Activated CD4-positive, alpha-beta memory T cell treated with anti-CD3 and anti-CD28 coated beads for 36 hours (primary cell): ENCODE measurements at regions not wholly inside any gene's neighbourhood (a gene's known extent, or its start where the extent isn't known, plus 50 kb on each side); places are given as distances from the start of the nearest gene placed in this dataset.

ENCODE experiments used
- CTCF ChIA-PET: fragments of 350-600 bp; sonication (Branson Sonifier 250); formaldehyde crosslinking; loops from one replicate; lab custom pipeline; 2021; ENCODE audit warnings: antibody characterized with exemption, inconsistent platforms; lab: Charles Lee
- POLR2A ChIA-PET: fragments of 350-600 bp; sonication (Branson Sonifier 250); formaldehyde crosslinking; loops from one replicate; lab custom pipeline; 2021; ENCODE audit warnings: antibody characterized with exemption; lab: Charles Lee
- DNase-seq: peaks from one replicate; pipeline ENCODE4 v3.0.0-alpha.2; 2020
- H3K27ac Mint-ChIP-seq: one replicate; pipeline ENCODE4 v1.8.0; 2021; ENCODE audit warnings: mixed read lengths
- H3K27me3 Mint-ChIP-seq: one replicate; pipeline ENCODE4 v1.8.0; 2021; ENCODE audit warnings: mixed read lengths
- H3K36me3 Mint-ChIP-seq: one replicate; pipeline ENCODE4 v1.8.0; 2021; ENCODE audit warnings: mixed read lengths
- H3K4me1 Mint-ChIP-seq: one replicate; pipeline ENCODE4 v1.8.0; 2021; ENCODE audit warnings: low read depth, mixed read lengths
- H3K4me3 Mint-ChIP-seq: one replicate; pipeline ENCODE4 v1.8.0; 2021; ENCODE audit warnings: mild to moderate bottlenecking, mixed read lengths
- H3K9me3 Mint-ChIP-seq: one replicate; pipeline ENCODE4 v1.8.0; 2021; ENCODE audit warnings: mixed read lengths
- intact Hi-C: fragments of 100-400 bp; cut with micrococcal nuclease; formaldehyde crosslinking; loops from one replicate; pipeline ENCODE4 v1.15.1; 2023

DNA sequence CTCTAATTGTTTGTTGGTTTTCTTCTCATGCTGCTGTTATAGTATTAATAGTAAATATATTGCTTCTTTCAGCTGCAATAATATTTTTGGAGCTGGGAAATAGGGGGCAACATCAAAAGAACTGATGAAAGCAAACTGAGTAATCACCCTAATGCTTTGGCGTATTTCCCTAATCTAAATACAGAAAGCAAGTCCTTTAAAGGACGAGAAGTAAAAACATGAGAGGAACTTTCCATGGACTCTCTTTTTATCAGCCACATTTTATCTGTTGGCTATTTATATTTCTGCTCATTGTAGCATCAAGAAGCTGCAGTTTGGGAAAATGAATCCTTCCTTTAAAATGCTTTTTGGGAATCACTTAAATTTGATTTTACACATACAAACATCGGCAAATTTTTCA, 139.9 kb upstream of the SLC8A1 start:
- Mint-ChIP-seq H3K27ac (no peak overlapping the region), H3K4me3 (no peak overlapping the region), H3K9me3 (peaks cover 3% of the 10 kb centered on the region), H3K4me1 (no peaks in the 10 kb centered on the region), H3K27me3 (no peaks in the 10 kb centered on the region), H3K36me3 (no peaks in the 10 kb centered on the region)
- ChIA-PET POLR2A (no interaction called here), CTCF (no interaction called here)
- intact Hi-C loops: no loop called here
- no peak for DNase-seq

DNA sequence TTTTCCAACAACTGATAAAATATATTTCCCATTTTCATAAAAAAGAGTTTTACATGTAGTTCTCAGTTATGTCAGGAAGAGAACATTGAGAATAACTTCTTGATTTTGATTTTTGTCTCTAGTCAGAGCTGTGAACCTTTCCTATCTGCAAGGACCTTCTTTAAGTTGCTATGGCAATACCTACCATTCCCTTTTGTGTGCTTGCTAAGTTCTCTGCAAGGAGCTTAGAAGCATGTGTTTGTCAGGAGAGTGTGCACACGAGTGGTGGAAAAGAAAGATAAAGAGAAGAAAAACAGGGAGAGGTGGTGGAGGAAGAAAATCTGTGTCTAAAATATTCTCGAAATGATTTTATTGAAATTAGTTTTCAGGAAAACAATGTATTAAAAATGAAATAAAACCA, 140.3 kb upstream of the SLC8A1 start:
- Mint-ChIP-seq H3K4me3 (no peak overlapping the region), H3K4me1 (no peaks in the 10 kb centered on the region), H3K9me3 (peaks cover 3% of the 10 kb centered on the region), H3K27ac (no peak overlapping the region), H3K27me3 (no peaks in the 10 kb centered on the region), H3K36me3 (no peaks in the 10 kb centered on the region)
- CTCF ChIA-PET: interaction anchor here (0.7 kb wide), 1 partner anchor 155 kb away, joined by 3 read pairs; no protein-coding TSS in a partner anchor
- intact Hi-C loops: no loop called here
- no peak for DNase-seq
- POLR2A ChIA-PET: no interaction called here

DNA sequence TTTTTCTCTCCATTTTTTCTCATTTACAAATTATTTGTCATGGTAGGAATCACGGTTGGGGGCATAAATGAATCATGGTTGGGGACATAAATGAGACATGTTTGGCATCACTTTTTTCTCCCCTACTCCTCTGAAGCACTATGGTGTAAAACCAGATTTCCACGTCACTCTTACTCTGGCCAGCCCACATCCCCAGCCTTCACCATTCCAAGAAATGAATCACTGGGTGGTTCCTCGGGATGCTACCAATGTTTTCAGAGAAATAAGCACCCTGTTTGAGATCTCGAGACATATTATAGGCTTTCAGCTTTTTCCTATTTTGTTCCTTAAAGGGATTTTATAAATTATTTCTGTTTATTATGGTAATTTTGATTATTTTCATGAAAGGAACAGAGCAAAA, 155.0 kb upstream of the SLC8A1 start:
- POLR2A ChIA-PET: no interaction called here

DNA sequence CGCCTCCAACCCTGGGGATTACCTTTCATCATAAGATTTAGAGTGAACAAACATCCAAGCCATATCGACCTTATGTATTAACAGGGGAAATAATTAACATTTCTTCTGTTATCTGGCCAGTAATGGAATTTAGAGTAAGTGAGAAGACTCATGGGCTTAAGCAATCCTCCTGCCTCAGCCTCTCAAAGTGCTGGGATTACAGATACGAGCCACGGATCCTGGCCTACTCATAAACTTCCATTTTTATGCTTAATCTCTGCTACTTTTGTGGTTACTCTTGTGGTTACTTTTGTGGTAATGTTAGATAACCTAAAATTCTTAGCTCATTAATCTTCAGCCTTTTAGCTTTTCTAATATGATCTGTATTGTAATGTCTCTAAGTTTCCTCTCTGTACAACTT, 159.3 kb upstream of the SLC8A1 start:
- ChIA-PET CTCF (no interaction called here), POLR2A (no interaction called here)
- Mint-ChIP-seq H3K27ac (no peak overlapping the region), H3K36me3 (no peaks in the 10 kb centered on the region), H3K4me3 (no peak overlapping the region), H3K9me3 (peaks cover 5% of the 10 kb centered on the region), H3K4me1 (no peaks in the 10 kb centered on the region), H3K27me3 (no peaks in the 10 kb centered on the region)
- intact Hi-C loops: no loop called here
- no peak for DNase-seq

More for the DNA sequence above, 155.0 kb upstream of the SLC8A1 start:
- Mint-ChIP-seq H3K4me1 (no peaks in the 10 kb centered on the region), H3K36me3 (no peaks in the 10 kb centered on the region), H3K27me3 (no peaks in the 10 kb centered on the region), H3K27ac (no peak overlapping the region), H3K9me3 (peaks cover 4% of the 10 kb centered on the region), H3K4me3 (no peak overlapping the region)
- DNase-seq: no peak
- CTCF ChIA-PET: no interaction called here
- intact Hi-C loops: no loop called here

DNA sequence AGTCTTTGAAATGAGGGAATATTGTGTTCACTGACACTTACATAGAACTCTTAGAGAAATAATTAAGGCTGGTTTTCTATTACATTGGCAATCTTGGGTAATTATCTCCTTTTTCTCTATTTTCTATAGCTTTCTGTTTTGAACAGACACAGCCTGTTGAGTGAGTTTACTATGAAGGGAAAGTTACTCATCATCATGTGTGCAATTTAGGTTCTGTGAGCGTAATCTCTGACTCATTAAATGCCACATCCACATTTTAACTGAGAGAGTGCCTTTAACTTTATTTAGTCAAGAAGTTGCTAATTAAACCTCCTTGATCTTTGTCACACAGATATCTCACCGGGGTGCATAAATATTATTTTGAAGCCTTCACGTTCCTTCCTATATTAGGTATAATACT, 174.0 kb upstream of the SLC8A1 start:
- H3K4me1 Mint-ChIP-seq: no peaks in the 10 kb centered on the region
- H3K4me3 Mint-ChIP-seq: no peak overlapping the region
- CTCF ChIA-PET: no interaction called here
- intact Hi-C loops: no loop called here
- no peaks in the 10 kb centered on the region for H3K36me3 Mint-ChIP-seq
- H3K27me3 Mint-ChIP-seq: no peaks in the 10 kb centered on the region
- POLR2A ChIA-PET: no interaction called here
- no peaks in the 10 kb centered on the region for H3K9me3 Mint-ChIP-seq
- no peak overlapping the region for H3K27ac Mint-ChIP-seq
- no peak for DNase-seq

DNA sequence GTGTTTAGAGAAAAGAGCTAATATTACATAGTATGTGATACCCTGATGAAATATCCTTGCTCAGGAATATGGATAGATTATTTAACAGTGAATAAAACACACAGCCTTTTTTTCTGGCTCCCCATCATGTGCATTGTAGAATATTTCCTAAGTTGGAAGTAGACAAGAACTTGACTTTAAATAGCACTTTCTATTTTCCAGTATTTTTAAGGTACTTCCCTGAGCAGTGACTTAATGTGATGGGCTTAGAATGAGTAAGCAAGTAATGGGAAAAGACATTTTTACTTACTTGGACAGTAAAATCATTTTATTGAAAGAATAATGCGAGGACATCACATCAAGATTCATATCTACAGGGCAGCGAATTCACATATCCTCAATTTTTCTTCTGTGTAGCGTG, 176.7 kb upstream of the SLC8A1 start:
- no peak overlapping the region for H3K4me3 Mint-ChIP-seq
- no peaks in the 10 kb centered on the region for H3K4me1 Mint-ChIP-seq
- CTCF ChIA-PET: no interaction called here

DNA sequence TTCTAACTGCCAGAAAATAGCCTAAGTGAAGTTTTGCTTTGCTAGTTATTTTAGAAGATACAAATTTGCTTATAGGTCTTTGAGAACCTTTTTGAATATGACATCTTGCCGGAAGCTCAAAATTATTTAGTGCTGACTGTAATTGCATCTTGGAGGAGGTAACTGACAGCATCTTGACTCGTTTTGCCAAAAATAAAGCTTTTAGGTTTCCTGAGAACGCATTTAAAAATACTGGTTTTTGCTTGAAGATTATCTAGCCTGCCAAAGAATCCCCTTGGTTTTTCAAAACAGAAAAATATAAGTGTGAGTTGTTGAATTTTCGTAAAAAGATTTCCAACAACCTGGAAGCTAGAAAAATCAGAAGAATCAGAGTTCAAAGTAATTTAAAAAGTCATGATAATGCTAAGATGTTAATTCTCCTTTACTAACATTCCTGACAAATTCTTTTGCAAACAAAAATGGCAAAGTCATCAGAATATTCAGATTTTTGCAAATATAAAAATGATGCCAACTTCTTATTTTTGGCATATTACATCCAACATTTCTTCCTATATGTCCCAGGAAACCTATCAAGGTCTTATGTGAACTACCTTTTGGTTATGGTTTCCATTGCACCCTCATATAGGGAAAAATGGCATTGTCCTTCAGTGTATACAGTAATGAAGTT, 178.0 kb upstream of the SLC8A1 start:
- Mint-ChIP-seq H3K27me3 (no peaks in the 10 kb centered on the region), H3K9me3 (no peaks in the 10 kb centered on the region), H3K36me3 (no peaks in the 10 kb centered on the region), H3K4me1 (no peaks in the 10 kb centered on the region), H3K27ac (no peak overlapping the region), H3K4me3 (no peak overlapping the region)
- DNase-seq: no peak
- intact Hi-C loops: no loop called here
- ChIA-PET CTCF (no interaction called here), POLR2A (no interaction called here)

More for the DNA sequence above, 176.7 kb upstream of the SLC8A1 start:
- Mint-ChIP-seq H3K27me3 (no peaks in the 10 kb centered on the region), H3K9me3 (no peaks in the 10 kb centered on the region), H3K36me3 (no peaks in the 10 kb centered on the region), H3K27ac (no peak overlapping the region)
- POLR2A ChIA-PET: no interaction called here
- intact Hi-C loops: no loop called here
- DNase-seq: no peak

DNA sequence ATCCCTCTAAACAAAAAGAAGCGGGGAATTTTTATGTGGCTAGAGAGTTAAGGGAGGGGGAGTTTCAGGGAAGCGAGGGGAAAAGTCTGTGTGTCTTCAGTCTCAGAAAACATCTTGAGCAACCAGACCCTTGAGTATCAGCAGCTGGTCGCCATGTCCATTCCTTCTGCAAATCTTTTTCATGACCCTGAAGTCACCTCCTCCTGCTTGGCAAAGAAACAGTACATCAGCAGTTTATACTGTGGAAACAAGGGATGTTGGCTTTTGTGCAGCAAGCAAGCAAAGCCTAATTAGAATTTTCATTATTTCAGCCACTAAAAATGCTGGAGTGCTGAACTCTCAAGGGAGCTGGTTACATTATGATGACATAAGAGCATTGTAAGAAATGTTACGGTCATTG, 187.4 kb upstream of the SLC8A1 start:
- no peak overlapping the region for H3K4me3 Mint-ChIP-seq
- H3K36me3 Mint-ChIP-seq: no peaks in the 10 kb centered on the region
- H3K27ac Mint-ChIP-seq: no peak overlapping the region
- no peaks in the 10 kb centered on the region for H3K4me1 Mint-ChIP-seq
- POLR2A ChIA-PET: no interaction called here
- no peaks in the 10 kb centered on the region for H3K27me3 Mint-ChIP-seq
- intact Hi-C loops: no loop called here
- H3K9me3 Mint-ChIP-seq: peaks cover 3% of the 10 kb centered on the region
- DNase-seq: no peak
- CTCF ChIA-PET: no interaction called here

DNA sequence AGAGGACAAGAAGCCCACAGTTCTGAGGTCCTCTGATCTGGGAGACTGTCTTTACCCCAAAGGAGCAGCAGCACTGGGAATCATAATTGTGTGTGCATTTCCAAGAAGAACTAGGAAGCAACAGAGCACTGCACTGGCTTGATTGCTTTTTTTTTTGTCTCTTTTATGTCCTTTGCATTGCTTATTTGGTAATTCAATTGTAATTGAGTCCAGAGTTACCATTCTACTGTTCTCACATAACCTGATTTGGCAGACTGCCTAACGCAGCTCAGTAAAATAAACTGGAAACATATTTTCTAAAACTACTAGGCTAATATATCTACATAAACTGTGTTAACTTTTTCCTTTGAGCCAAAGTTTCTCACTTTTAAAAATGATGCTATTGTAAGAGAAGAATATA, 190.3 kb upstream of the SLC8A1 start:
- no peak for DNase-seq
- CTCF ChIA-PET: no interaction called here
- peaks cover 2% of the 10 kb centered on the region for H3K9me3 Mint-ChIP-seq
- intact Hi-C loops: no loop called here
- no peak overlapping the region for H3K27ac Mint-ChIP-seq
- POLR2A ChIA-PET: no interaction called here
- no peaks in the 10 kb centered on the region for H3K4me1 Mint-ChIP-seq
- H3K4me3 Mint-ChIP-seq: no peak overlapping the region
- no peaks in the 10 kb centered on the region for H3K36me3 Mint-ChIP-seq
- no peaks in the 10 kb centered on the region for H3K27me3 Mint-ChIP-seq

DNA sequence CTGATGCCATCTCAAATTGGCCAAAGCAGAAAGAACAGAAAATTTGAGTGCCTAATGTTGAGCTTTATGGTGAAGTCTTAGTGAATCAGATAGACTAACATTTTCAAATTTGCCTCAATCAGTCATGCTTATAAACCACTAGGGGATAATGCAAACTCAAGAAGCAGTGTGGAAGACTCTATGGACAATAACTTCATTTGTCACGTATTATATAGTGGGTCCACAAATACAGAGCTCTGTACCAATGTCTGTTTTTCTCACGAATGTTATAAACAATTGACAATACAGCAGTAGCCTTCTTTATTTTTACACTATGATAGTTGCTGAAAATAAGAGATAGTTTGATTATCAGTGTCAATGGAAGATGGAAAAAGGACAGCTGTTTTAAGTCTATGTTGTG, 190.8 kb upstream of the SLC8A1 start:
- H3K36me3 Mint-ChIP-seq: no peaks in the 10 kb centered on the region
- H3K4me1 Mint-ChIP-seq: no peaks in the 10 kb centered on the region
- H3K9me3 Mint-ChIP-seq: peaks cover 2% of the 10 kb centered on the region
- intact Hi-C loops: no loop called here
- H3K27me3 Mint-ChIP-seq: no peaks in the 10 kb centered on the region
- H3K27ac Mint-ChIP-seq: no peak overlapping the region
- H3K4me3 Mint-ChIP-seq: no peak overlapping the region
- CTCF ChIA-PET: no interaction called here
- DNase-seq: no peak
- POLR2A ChIA-PET: no interaction called here

DNA sequence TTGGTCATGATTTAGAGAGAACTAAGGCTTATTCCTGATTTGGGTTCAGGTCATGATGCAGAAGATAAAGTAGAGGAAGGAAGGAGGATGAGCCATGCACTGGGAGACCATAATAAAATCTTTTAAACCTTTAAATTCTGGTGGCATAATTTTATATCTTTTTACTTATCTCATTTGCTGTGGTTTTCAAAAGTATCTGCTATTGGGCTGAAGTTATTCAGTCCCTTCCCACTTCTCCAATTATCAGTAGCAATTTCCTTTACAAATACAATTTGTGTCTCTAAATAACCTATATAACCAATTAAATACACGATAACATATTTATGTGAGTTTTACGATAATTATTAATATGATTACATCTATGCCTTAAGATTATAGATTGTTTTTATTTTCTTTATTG, 194.8 kb upstream of the SLC8A1 start:
- Mint-ChIP-seq H3K27ac (no peak overlapping the region), H3K4me1 (no peaks in the 10 kb centered on the region), H3K27me3 (no peaks in the 10 kb centered on the region), H3K36me3 (no peaks in the 10 kb centered on the region), H3K9me3 (peaks cover 7% of the 10 kb centered on the region), H3K4me3 (no peak overlapping the region)
- POLR2A ChIA-PET: no interaction called here
- CTCF ChIA-PET: no interaction called here
- DNase-seq: no peak
- intact Hi-C loops: no loop called here

DNA sequence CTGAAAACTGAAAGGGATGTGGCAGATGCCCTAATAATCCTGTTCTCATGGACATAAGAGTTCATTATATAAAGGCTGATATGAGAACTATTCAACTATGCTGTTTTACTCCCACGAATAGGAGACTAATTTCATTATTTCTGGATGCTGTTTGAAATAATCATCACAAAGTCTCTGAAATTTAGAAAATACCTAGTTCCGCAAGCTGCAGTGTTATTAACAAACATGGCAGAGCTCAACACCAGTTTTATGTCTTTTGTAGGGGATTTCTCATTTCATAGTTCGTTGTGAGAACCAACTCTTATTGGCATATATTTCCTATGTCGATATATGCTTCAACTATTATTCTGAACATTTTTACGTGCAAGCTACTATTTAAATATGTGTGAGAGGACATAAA, 200.3 kb upstream of the SLC8A1 start:
- Mint-ChIP-seq H3K27me3 (no peaks in the 10 kb centered on the region), H3K4me3 (no peak overlapping the region), H3K36me3 (no peaks in the 10 kb centered on the region), H3K4me1 (no peaks in the 10 kb centered on the region), H3K9me3 (peaks cover 7% of the 10 kb centered on the region), H3K27ac (no peak overlapping the region)
- intact Hi-C loops: no loop called here
- CTCF ChIA-PET: no interaction called here
- DNase-seq: no peak
- POLR2A ChIA-PET: no interaction called here

DNA sequence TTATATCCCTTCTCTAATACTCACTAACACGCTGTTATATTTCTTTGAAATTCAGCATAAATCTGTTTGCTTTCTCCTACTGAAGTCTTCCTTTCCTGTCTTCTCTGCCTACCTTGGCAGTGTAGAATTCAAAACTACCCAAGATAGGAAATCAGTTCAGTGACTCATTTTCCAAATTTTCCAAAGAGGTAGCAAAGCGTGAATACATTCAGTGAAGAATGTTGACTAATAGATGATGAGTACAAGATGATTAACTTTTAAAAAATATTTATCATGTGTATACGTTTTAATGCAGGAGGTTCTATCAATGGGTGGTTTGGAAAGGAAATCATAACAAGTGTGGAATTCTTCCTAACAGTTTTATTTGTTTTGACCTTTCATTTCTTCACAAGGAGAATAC, 201.9 kb upstream of the SLC8A1 start:
- CTCF ChIA-PET: no interaction called here
- no peak for DNase-seq
- intact Hi-C loops: no loop called here
- Mint-ChIP-seq H3K27ac (no peak overlapping the region), H3K4me1 (no peaks in the 10 kb centered on the region), H3K36me3 (no peaks in the 10 kb centered on the region), H3K4me3 (no peak overlapping the region), H3K27me3 (no peaks in the 10 kb centered on the region), H3K9me3 (peaks cover 8% of the 10 kb centered on the region)
- POLR2A ChIA-PET: no interaction called here
